Panc1 (cell line): ENCODE measurements at regions not wholly inside any gene's neighbourhood (a gene's known extent, or its start where the extent isn't known, plus 50 kb on each side); places are given as distances from the start of the nearest gene placed in this dataset.

Experiments
- POLR2AphosphoS5 ChIP-seq: IDR thresholded peaks from 2 replicates; pipeline ENCODE4 v1.6.1; 2012; ENCODE audit warnings: mild to moderate bottlenecking, low read depth, low read length, moderate library complexity
- SIN3A ChIP-seq: IDR thresholded peaks from 2 replicates; pipeline ENCODE4 v1.6.1; 2012; ENCODE audit warnings: low read depth, mild to moderate bottlenecking, low read length, moderate library complexity, borderline replicate concordance; ENCODE audit not compliant: insufficient read depth
- TCF7L2 ChIP-seq: IDR thresholded peaks from 2 replicates; pipeline ENCODE4 v1.6.1; 2011; ENCODE audit warnings: mild to moderate bottlenecking, low read depth, low read length, inconsistent platforms
- TF ChIP-seq, protein P1 (sequence below): fragments of 450-650 bp; IDR thresholded peaks from 2 replicates; pipeline ENCODE4 v1.5.1; 2017; ENCODE audit warnings: mild to moderate bottlenecking
- TF ChIP-seq, protein P2 (sequence below), 2 experiments: IDR thresholded peaks; 2 replicates each; pipeline ENCODE4 v1.6.1; 2011 to 2012; ENCODE audit warnings: low read depth in 2 of 2, control low read depth in 1 of 2, low read length in 1 of 2, mild to moderate bottlenecking in 1 of 2, moderate library complexity in 1 of 2; ENCODE audit not compliant: insufficient read depth in 1 of 2

DNA sequence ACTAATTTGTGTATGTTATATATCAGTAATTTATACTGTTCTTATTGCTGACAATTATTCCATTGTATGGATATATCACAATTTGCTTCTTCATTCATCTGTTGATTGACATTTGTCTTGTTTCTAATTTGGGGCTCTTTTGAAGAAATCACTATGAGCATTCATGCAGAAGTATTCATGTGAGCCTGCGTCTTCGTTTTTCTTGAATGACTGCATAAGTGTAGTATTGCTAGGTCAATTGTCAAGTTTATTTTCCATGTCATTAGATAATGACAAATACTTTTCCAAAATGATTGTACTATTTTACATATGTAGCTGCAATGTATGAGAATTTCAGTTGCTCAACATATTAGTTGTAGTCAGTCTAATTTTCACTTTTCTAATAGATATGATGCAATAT is 1796.9 kb downstream of the SLITRK5 start:
- TF ChIP-seq POLR2AphosphoS5 (no peak), TCF7L2 (no peak), SIN3A (no peak)
- TF ChIP-seq, protein P1, sequence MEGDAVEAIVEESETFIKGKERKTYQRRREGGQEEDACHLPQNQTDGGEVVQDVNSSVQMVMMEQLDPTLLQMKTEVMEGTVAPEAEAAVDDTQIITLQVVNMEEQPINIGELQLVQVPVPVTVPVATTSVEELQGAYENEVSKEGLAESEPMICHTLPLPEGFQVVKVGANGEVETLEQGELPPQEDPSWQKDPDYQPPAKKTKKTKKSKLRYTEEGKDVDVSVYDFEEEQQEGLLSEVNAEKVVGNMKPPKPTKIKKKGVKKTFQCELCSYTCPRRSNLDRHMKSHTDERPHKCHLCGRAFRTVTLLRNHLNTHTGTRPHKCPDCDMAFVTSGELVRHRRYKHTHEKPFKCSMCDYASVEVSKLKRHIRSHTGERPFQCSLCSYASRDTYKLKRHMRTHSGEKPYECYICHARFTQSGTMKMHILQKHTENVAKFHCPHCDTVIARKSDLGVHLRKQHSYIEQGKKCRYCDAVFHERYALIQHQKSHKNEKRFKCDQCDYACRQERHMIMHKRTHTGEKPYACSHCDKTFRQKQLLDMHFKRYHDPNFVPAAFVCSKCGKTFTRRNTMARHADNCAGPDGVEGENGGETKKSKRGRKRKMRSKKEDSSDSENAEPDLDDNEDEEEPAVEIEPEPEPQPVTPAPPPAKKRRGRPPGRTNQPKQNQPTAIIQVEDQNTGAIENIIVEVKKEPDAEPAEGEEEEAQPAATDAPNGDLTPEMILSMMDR, result no peak
- TF ChIP-seq, protein P2, sequence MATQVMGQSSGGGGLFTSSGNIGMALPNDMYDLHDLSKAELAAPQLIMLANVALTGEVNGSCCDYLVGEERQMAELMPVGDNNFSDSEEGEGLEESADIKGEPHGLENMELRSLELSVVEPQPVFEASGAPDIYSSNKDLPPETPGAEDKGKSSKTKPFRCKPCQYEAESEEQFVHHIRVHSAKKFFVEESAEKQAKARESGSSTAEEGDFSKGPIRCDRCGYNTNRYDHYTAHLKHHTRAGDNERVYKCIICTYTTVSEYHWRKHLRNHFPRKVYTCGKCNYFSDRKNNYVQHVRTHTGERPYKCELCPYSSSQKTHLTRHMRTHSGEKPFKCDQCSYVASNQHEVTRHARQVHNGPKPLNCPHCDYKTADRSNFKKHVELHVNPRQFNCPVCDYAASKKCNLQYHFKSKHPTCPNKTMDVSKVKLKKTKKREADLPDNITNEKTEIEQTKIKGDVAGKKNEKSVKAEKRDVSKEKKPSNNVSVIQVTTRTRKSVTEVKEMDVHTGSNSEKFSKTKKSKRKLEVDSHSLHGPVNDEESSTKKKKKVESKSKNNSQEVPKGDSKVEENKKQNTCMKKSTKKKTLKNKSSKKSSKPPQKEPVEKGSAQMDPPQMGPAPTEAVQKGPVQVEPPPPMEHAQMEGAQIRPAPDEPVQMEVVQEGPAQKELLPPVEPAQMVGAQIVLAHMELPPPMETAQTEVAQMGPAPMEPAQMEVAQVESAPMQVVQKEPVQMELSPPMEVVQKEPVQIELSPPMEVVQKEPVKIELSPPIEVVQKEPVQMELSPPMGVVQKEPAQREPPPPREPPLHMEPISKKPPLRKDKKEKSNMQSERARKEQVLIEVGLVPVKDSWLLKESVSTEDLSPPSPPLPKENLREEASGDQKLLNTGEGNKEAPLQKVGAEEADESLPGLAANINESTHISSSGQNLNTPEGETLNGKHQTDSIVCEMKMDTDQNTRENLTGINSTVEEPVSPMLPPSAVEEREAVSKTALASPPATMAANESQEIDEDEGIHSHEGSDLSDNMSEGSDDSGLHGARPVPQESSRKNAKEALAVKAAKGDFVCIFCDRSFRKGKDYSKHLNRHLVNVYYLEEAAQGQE (IDR thresholded peaks at IDR 0.05; ENCODE audit: insufficient read depth in 1 of 2, low read depth in 2 of 2, low read length in 1 of 2), result no peak
